Astrocyte (in vitro differentiated cells and primary cell): ENCODE measurements at regions not wholly inside any gene's neighbourhood (a gene's known extent, or its start where the extent isn't known, plus 50 kb on each side); places are given as distances from the start of the nearest gene placed in this dataset.

Source experiments
- DNase-seq: peaks from one replicate; pipeline ENCODE4 v3.0.0-alpha.2; 2010; ENCODE audit warnings: low read depth
- FAIRE-seq: peaks from 2 replicates; lab custom pipeline; 2011; peaks lifted over from hg19 to GRCh38; lab: Jason Lieb, UNC
- H2AFZ ChIP-seq: 2 replicates; pipeline ENCODE4 v1.6.0; 2012; ENCODE audit warnings: low read depth, low read length, inconsistent platforms
- H3K27ac ChIP-seq: 2 replicates; pipeline ENCODE4 v1.5.1; 2011; ENCODE audit warnings: low read depth, low read length, inconsistent platforms
- H3K27me3 ChIP-seq: 2 replicates; pipeline ENCODE4 v1.6.0; 2011; ENCODE audit warnings: low read length, inconsistent platforms; ENCODE audit not compliant: insufficient read depth
- H3K36me3 ChIP-seq: 2 replicates; pipeline ENCODE4 v1.5.1; 2011; ENCODE audit warnings: low read length, inconsistent platforms; ENCODE audit not compliant: insufficient read depth
- H3K4me1 ChIP-seq: 2 replicates; pipeline ENCODE4 v1.5.1; 2011; ENCODE audit warnings: low read length, inconsistent platforms; ENCODE audit not compliant: insufficient read depth
- H3K4me2 ChIP-seq: 2 replicates; pipeline ENCODE4 v1.6.0; 2012; ENCODE audit warnings: low read length, inconsistent platforms
- H3K4me3 ChIP-seq: 2 replicates; pipeline ENCODE4 v1.5.1; 2011; ENCODE audit warnings: low read depth, mild to moderate bottlenecking, low read length, inconsistent platforms; ENCODE audit not compliant: insufficient read depth
- H3K79me2 ChIP-seq: 2 replicates; pipeline ENCODE4 v1.6.0; 2012; ENCODE audit warnings: mild to moderate bottlenecking, low read length, inconsistent platforms; ENCODE audit not compliant: insufficient read depth
- H3K9ac ChIP-seq: 2 replicates; pipeline ENCODE4 v1.6.0; 2012; ENCODE audit warnings: mild to moderate bottlenecking, low read length, inconsistent platforms
- H3K9me3 ChIP-seq: 2 replicates; pipeline ENCODE4 v1.5.1; 2012; ENCODE audit warnings: low read depth, mild to moderate bottlenecking, low read length, inconsistent platforms; ENCODE audit not compliant: insufficient read depth
- H4K20me1 ChIP-seq: 2 replicates; pipeline ENCODE4 v1.6.0; 2012; ENCODE audit warnings: low read length, inconsistent platforms; ENCODE audit not compliant: insufficient read depth
- H3K27ac Mint-ChIP-seq: one replicate; pipeline ENCODE4 v1.8.0; 2021; ENCODE audit warnings: mild to moderate bottlenecking, mixed read lengths; ENCODE audit not compliant: unreplicated experiment
- H3K27me3 Mint-ChIP-seq: one replicate; pipeline ENCODE4 v1.8.0; 2021; ENCODE audit warnings: low read depth, mixed read lengths; ENCODE audit not compliant: unreplicated experiment
- H3K36me3 Mint-ChIP-seq: one replicate; pipeline ENCODE4 v1.8.0; 2021; ENCODE audit warnings: low read depth, mixed read lengths; ENCODE audit not compliant: unreplicated experiment
- H3K4me1 Mint-ChIP-seq: one replicate; pipeline ENCODE4 v1.8.0; 2021; ENCODE audit warnings: low read depth, mixed read lengths; ENCODE audit not compliant: unreplicated experiment
- H3K4me3 Mint-ChIP-seq: one replicate; pipeline ENCODE4 v1.8.0; 2021; ENCODE audit warnings: mild to moderate bottlenecking, moderate library complexity, mixed read lengths; ENCODE audit not compliant: unreplicated experiment
- H3K9me3 Mint-ChIP-seq: one replicate; pipeline ENCODE4 v1.8.0; 2021; ENCODE audit warnings: mild to moderate bottlenecking, mixed read lengths; ENCODE audit not compliant: unreplicated experiment
- CTCF ChIP-seq: IDR thresholded peaks from 2 replicates; pipeline ENCODE4 v1.5.1; 2011; ENCODE audit warnings: low read depth, mild to moderate bottlenecking, inconsistent platforms, low read length, moderate library complexity; ENCODE audit not compliant: insufficient read depth
- EZH2 ChIP-seq: IDR thresholded peaks from 2 replicates; pipeline ENCODE4 v1.6.1; 2012; ENCODE audit warnings: mild to moderate bottlenecking, low read length, inconsistent platforms; ENCODE audit not compliant: insufficient read depth

- Histone ChIP-seq H3K27ac (no peak overlapping the region), H2AFZ (no peak overlapping the region), H4K20me1 (no peaks in the 10 kb centered on the region), H3K27me3 (no peaks in the 10 kb centered on the region), H3K4me3 (no peak overlapping the region), H3K4me1 (no peaks in the 10 kb centered on the region), H3K79me2 (no peaks in the 10 kb centered on the region), H3K9ac (no peak overlapping the region), H3K4me2 (no peak overlapping the region), H3K9me3 (no peaks in the 10 kb centered on the region), H3K36me3 (no peaks in the 10 kb centered on the region)
- Mint-ChIP-seq H3K36me3 (no peaks in the 10 kb centered on the region), H3K27ac (no peak overlapping the region), H3K4me3 (no peak overlapping the region), H3K27me3 (no peaks in the 10 kb centered on the region), H3K9me3 (peaks cover 13% of the 10 kb centered on the region), H3K4me1 (no peaks in the 10 kb centered on the region)
- TF ChIP-seq EZH2 (no peak), CTCF (no peak)
- no peak for FAIRE-seq
- no peak for DNase-seq
Measured at GRCh38 chr2:59428940-59429339, 1124.5 kb downstream of the BCL11A start.

DNA sequence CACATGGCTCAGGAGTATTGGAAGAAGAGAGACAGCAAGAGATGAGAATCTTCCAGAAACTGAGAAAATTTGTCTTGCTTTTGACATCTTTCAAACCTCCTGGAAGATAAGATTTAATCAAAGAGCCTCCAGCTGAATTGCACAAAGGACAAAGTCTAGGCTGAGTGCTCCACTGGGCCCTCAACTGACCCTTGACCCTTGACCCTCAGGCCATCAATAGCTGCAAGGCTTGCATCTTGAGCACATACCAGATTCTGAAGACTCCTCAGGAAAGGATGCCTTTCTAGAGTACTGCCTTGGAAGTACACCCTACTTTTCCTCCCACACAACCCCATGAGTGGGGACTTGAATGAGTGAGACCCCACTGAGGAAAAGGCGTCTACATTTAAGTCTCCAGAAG, 1125.5 kb downstream of the BCL11A start:
- H3K4me1 ChIP-seq, result no peaks in the 10 kb centered on the region
- no peaks in the 10 kb centered on the region for H3K9me3 ChIP-seq
- no peaks in the 10 kb centered on the region for H3K27me3 ChIP-seq
- FAIRE-seq (no peak), DNase-seq (no peak)
- Mint-ChIP-seq H3K27me3 (no peaks in the 10 kb centered on the region), H3K9me3 (peaks cover 13% of the 10 kb centered on the region), H3K4me1 (no peaks in the 10 kb centered on the region), H3K36me3 (no peaks in the 10 kb centered on the region), H3K27ac (no peak overlapping the region), H3K4me3 (no peak overlapping the region)
- no peak overlapping the region for H3K4me3 ChIP-seq
- no peak overlapping the region for H2AFZ ChIP-seq
- H3K79me2 ChIP-seq, result no peaks in the 10 kb centered on the region
- no peak overlapping the region for H3K9ac ChIP-seq
- no peak overlapping the region for H3K4me2 ChIP-seq
- no peak overlapping the region for H3K27ac ChIP-seq
- H4K20me1 ChIP-seq, result no peaks in the 10 kb centered on the region
- no peak for TF ChIP-seq EZH2
- no peak for TF ChIP-seq CTCF
- H3K36me3 ChIP-seq, result no peaks in the 10 kb centered on the region

- Mint-ChIP-seq H3K4me3 (no peak overlapping the region), H3K4me1 (no peaks in the 10 kb centered on the region), H3K27ac (no peak overlapping the region), H3K9me3 (peaks cover 3% of the 10 kb centered on the region), H3K27me3 (no peaks in the 10 kb centered on the region), H3K36me3 (no peaks in the 10 kb centered on the region)
- TF ChIP-seq CTCF (no peak), EZH2 (no peak)
- H3K9me3 ChIP-seq, result no peaks in the 10 kb centered on the region
- no peak overlapping the region for H3K9ac ChIP-seq
- no peak for FAIRE-seq
- H2AFZ ChIP-seq, result no peak overlapping the region
- H3K27ac ChIP-seq, result no peak overlapping the region
- no peaks in the 10 kb centered on the region for H4K20me1 ChIP-seq
- DNase-seq, result no peak
- no peak overlapping the region for H3K4me2 ChIP-seq
- H3K4me3 ChIP-seq, result no peak overlapping the region
- H3K79me2 ChIP-seq, result no peaks in the 10 kb centered on the region
- no peaks in the 10 kb centered on the region for H3K27me3 ChIP-seq
- H3K36me3 ChIP-seq, result no peaks in the 10 kb centered on the region
- no peaks in the 10 kb centered on the region for H3K4me1 ChIP-seq
Measured at GRCh38 chr2:59425247-59425646, 1128.2 kb downstream of the BCL11A start.
